ENCODE measurements at regions not wholly inside any gene's neighbourhood (a gene's known extent, or its start where the extent isn't known, plus 50 kb on each side); places are given as distances from the start of the nearest gene placed in this dataset.

GRCh38 chr12:125262851-125263250 lies 197.6 kb downstream of the AACS start:
- DNase-seq (ENCODE audit: low spot score in 2 of 2) (no peak), FAIRE-seq (no peak)

GRCh38 chr12:125263385-125263784 lies 198.2 kb downstream of the AACS start:
- FAIRE-seq, result no peak
- DNase-seq (ENCODE audit: low spot score in 2 of 2), result no peak

GRCh38 chr12:125267114-125267513 lies 201.9 kb downstream of the AACS start:
- DNase-seq (ENCODE audit: low spot score in 2 of 2) (no peak), FAIRE-seq (no peak)

- no peak for DNase-seq (ENCODE audit: low spot score in 2 of 2)
Measured at GRCh38 chr12:125269276-125269675, 204.0 kb downstream of the AACS start.

GRCh38 chr12:125271892-125272291 lies 206.7 kb downstream of the AACS start:
- no peak for DNase-seq (ENCODE audit: low spot score in 2 of 2)
- no peak for FAIRE-seq

More at GRCh38 chr12:125269276-125269675, 204.0 kb downstream of the AACS start:
- no peak for FAIRE-seq

GRCh38 chr12:125272383-125272933 lies 207.2 kb downstream of the AACS start:
- FAIRE-seq, result no peak
- no peak for DNase-seq (ENCODE audit: low spot score in 2 of 2)

- DNase-seq (ENCODE audit: low spot score in 2 of 2) (no peak), FAIRE-seq (no peak)
Measured at GRCh38 chr12:125276567-125276966, 211.3 kb downstream of the AACS start.

GRCh38 chr12:125280482-125281377 lies 215.5 kb downstream of the AACS start:
- FAIRE-seq, result no peak
- no peak for DNase-seq (ENCODE audit: low spot score in 2 of 2)

- DNase-seq (ENCODE audit: low spot score in 2 of 2) (no peak), FAIRE-seq (no peak)
Measured at GRCh38 chr12:125282921-125283320, 217.7 kb downstream of the AACS start.

GRCh38 chr12:125283521-125283920 lies 218.3 kb downstream of the AACS start:
- no peak for DNase-seq (ENCODE audit: low spot score in 2 of 2)
- no peak for FAIRE-seq

- FAIRE-seq, result no peak
- DNase-seq (ENCODE audit: low spot score in 2 of 2), result no peak
Measured at GRCh38 chr12:125284087-125284486, 218.9 kb downstream of the AACS start.

GRCh38 chr12:125284945-125285685 lies 219.9 kb downstream of the AACS start:
- FAIRE-seq, result no peak

GRCh38 chr12:125286005-125286727 lies 220.9 kb downstream of the AACS start:
- DNase-seq (ENCODE audit: low spot score in 2 of 2) (no peak), FAIRE-seq (no peak)

More at GRCh38 chr12:125284945-125285685, 219.9 kb downstream of the AACS start:
- DNase-seq (ENCODE audit: low spot score in 2 of 2), result no peak

- FAIRE-seq, result no peak
- no peak for DNase-seq (ENCODE audit: low spot score in 2 of 2)
Measured at GRCh38 chr12:125287155-125287847, 222.1 kb downstream of the AACS start.

- no peak for FAIRE-seq
Measured at GRCh38 chr12:125288931-125289928, 224.0 kb downstream of the AACS start.

GRCh38 chr12:125289970-125290369 lies 224.7 kb downstream of the AACS start:
- DNase-seq (ENCODE audit: low spot score in 2 of 2), result no peak
- no peak for FAIRE-seq

More at GRCh38 chr12:125288931-125289928, 224.0 kb downstream of the AACS start:
- DNase-seq (ENCODE audit: low spot score in 2 of 2), result no peak

- FAIRE-seq, result no peak
- no peak for DNase-seq (ENCODE audit: low spot score in 2 of 2)
Measured at GRCh38 chr12:125292700-125293099, 227.5 kb downstream of the AACS start.

GRCh38 chr12:125295550-125295949 lies 230.3 kb downstream of the AACS start:
- FAIRE-seq, result no peak
- DNase-seq (ENCODE audit: low spot score in 2 of 2), result no peak

GRCh38 chr12:125296701-125297100 lies 231.5 kb downstream of the AACS start:
- no peak for DNase-seq (ENCODE audit: low spot score in 2 of 2)
- no peak for FAIRE-seq

Measured in frontal cortex (tissue), 3 donors.